ENCODE measurements at regions not wholly inside any gene's neighbourhood (a gene's known extent, or its start where the extent isn't known, plus 50 kb on each side); places are given as distances from the start of the nearest gene placed in this dataset.
A peak's percentile ranks its signal among the peaks of the same experiment; 100 is the strongest.

- DNase-seq = no peak
Measured at GRCh38 chr5:67283988-67284487, 87.4 kb upstream of the CD180 start.

DNA sequence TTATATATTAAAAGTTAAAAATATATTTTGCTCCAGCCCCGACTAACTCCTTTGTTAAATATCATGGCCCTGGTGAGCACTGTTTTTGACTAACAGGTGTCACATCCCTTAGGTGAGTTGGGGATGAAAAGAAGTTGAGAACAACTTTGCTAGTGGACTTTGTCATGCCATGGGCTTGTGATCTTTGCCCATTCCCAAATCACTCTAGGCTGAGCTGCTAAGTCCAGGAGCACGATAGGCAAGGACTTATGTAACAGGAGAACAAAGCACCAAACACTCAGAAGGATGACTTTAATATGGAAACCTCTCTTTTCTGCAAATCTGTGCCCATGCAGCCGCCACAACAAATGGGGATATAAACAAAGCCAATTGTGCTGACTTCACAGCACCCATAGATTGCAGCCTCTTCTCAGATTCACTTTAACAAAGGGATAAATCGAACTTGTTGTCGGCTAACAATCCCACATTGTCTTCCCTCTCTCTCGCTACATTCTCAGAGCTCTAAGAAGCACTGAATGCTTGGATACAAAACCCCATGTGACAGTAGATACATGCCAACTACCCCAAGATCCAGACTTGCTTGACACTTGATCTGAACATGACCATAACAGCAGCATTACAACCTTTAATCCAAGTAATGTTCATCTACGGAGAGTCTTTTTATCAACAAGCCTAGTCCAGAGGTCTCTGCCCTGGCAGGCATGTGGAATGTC is 86.8 kb upstream of the CD180 start:
- no peak for DNase-seq

- DNase-seq = no peak
Measured at GRCh38 chr5:67281874-67282273, 85.3 kb upstream of the CD180 start.

GRCh38 chr5:67273689-67274356 is 77.2 kb upstream of the CD180 start:
- DNase-seq = no peak

GRCh38 chr5:67272453-67273130 is 76.0 kb upstream of the CD180 start:
- DNase-seq = no peak

DNA sequence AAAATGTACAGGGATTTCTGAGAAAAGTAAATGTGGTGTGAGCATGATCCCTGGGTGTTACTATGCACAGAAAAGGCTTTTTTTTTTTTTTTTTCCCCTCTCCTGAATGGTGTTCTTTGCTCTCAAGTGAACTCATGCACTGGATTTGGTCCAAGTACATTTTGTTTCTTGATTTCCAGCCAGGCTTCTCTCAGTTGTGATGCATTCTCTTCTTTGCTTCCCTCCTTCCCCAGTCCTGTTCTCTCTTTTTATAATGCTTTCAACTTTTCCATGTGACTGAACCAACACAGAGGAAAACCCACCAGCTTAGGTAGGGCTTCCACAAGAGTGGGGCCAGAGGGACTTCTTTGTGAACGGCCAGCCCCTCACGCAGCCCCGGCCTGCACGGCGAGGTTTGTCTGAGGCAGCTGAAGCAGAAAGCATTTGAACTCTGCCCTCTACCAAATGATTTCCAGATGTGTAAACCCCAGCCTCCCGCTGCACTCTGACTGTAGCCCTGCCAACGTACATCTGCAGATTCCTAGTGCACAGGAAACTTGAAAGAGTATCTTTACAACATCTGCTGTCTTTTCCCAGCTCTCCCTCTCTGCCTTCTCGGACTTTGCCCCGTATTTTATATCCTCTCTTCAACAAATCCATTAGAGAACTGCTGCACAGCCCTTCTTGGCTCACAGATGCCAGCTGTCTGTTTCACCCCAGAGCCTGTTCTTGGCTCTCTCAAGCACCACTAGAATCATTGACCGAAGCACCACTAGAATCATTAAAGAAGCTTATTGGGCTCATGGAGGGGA is 71.8 kb upstream of the CD180 start:
- no peak for DNase-seq

GRCh38 chr5:67267512-67268216 is 71.1 kb upstream of the CD180 start:
- no peak for DNase-seq

GRCh38 chr5:67266654-67267350 is 70.2 kb upstream of the CD180 start:
- no peak for DNase-seq

GRCh38 chr5:67265951-67266350 is 69.4 kb upstream of the CD180 start:
- DNase-seq = no peak

DNA sequence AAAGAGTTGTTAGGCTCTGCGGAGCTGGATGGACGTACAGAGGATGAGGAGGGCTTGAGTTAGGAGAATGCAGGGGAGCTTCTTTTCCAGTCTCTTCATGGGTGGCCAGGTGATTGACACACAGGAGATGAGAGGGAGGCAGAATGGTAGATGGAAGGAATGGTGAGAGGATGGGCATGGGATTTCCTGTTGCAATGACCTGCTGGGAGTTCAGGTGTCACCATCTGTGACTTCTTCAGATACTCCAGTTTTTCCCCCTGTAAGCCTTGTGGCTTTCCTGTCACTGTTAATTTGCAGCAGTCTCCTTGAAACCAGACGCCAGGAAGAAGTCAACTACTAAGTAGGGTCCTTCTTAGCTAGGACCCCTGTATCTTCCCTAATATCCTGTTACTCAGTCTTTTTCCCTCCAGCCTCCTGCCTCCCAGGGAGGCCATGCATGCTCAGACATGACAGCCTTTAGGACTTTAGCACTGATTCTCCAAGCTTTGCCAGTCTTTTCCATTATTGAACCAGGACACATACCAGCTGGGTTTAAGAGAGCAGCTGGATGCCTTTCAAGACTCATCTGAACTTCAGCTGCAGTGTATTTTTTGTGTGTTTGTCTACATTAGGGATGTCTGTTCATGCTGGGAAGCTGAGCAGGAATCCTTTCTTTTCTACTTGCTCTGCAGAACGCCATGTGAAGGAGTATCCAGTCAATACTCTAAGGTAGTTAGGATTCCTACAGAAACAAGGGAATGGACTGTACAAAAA is 67.2 kb upstream of the CD180 start:
- no peak for DNase-seq

DNA sequence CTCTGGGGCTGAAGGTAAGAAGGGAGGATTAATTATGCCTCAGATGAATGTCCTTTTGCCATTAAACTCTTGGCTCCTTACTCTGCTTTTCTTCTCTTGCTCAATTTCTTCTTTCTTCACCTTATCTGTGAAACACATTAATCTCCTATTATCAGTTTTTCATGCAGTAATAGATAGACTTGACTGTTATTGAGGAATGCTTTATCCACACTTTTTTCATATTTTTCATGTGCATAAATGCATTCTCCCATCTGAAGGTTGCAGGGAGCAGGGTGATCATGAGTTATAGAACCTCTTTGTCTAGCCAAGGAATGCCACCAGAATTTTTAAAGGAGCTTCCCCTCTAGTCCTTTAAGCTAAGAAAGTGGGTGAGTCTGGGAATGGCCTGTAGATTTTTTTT is 66.4 kb upstream of the CD180 start:
- no peak for DNase-seq

DNA sequence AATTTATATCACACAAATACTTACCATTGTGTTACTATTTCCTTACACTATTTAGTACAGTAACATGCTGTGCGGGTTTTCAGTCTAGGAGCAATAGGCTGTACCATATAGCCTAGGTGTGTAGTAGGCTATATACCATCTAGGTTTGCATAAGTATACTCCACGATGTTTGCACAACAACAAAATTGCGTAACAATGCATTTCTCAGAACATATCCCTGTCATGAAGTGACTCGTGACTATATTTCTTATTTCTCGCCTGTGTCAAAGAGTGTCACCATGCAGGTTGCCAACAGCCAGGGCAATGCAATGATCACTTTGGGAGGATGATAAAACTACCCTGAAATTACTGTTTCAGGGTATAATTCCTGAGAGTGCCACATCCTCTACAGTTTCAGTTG is 65.6 kb upstream of the CD180 start:
- peak; percentile 37 to 59 for DNase-seq

DNA sequence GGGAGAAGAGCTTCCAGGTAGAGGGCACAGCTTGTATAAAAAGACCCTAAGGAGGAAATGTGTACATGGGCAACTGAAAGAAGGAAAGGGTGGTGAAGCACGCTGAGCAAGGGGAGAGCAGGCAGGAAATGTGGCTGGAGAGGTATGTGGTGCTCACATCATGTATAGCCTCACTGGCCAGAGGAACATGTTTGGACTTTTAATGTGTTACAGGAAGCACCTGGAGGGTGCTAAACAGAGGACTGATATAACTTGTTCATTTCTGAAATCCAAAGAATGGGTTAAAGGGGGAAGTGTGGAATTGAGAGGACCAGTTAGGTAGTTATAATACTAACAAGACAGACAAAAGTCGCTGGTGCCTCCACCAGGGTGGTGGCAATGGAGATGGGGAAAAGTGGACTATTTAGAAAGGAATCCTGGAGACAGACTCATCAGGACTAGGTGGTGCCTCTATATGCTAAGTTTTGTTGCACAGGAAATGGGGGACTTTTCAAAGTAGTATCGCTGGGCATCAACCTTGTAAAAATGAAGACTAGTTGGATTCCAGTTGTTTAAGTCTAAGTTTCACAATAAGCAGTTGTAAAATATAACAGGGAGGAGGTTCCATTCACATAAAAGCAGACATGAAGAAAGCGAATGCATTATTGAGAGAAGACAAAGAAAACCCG is 63.1 kb upstream of the CD180 start:
- DNase-seq = no peak

DNA sequence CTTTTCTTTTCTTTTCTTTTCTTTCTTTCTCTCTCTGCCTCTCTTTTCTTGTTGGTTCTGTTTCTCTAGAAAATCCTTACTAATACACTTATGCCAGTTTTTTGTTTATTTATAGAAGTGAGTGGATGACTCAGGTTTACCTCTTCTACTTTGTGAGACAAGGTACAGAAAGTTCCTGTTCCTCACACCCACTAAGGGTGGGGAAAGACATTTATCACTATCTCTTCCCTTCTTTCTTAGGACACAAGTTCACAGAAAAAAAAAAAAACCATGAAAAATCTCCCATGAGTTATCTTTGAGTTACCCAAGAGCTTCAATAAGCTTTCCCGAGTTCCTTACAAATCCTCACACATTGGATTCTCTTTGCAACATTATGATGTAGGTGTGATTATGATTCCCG is 60.9 kb upstream of the CD180 start:
- no peak for DNase-seq

- DNase-seq = no peak
Measured at GRCh38 chr5:67257077-67257476, 60.5 kb upstream of the CD180 start.

DNA sequence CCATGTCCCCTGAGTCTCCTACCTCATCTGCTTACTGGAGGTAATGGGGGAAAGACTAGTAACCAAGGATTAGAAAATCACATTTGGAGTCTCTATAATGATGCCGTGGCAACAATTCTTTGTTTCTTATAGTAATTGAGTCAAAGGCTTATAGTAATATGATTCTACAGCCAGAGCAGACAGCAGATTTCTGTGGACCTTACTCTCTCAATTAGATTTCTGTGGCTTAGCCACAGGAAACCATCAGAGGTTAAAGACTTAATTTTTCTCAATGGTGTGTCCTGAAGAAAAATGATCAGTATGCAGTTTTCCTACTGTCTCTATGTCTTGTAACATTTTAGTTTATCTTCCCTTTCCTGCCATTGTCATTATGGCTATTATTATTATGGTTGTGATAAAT is 59.3 kb upstream of the CD180 start:
- no peak for DNase-seq

DNA sequence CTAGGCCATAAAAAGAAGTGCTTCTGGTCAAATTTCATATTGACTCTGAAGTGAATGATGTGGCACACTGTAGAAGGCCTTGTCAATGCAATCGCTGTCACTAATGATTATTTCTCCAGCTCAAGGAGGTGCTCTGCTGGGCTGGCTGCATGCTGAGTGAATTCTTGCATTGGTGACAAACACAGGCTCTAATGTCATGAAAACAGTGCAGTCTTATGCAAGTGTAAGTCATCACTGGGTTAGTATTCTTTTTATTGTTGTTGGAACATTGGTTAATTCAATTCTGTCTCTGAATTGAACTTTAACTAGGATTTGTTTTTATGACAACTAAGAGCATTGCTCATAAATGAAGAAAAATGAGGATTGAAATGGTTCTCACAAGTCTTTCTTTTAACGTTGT is 57.3 kb upstream of the CD180 start:
- no peak for DNase-seq

DNA sequence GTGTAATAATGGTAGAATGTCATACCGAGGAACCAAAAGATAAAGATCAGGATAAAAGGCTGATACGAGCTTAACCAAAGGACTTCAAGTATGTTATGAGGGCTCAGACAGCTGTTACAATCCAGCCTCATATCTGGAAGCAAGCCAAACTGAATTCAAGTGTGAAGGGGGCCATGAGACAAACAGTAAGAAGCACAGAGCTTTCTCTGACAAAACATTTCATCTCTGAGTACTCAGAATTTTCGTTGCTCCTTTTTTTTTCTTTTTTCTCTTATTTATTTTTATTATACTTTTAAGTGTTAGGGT is 52.9 kb upstream of the CD180 start:
- no peak for DNase-seq

DNA sequence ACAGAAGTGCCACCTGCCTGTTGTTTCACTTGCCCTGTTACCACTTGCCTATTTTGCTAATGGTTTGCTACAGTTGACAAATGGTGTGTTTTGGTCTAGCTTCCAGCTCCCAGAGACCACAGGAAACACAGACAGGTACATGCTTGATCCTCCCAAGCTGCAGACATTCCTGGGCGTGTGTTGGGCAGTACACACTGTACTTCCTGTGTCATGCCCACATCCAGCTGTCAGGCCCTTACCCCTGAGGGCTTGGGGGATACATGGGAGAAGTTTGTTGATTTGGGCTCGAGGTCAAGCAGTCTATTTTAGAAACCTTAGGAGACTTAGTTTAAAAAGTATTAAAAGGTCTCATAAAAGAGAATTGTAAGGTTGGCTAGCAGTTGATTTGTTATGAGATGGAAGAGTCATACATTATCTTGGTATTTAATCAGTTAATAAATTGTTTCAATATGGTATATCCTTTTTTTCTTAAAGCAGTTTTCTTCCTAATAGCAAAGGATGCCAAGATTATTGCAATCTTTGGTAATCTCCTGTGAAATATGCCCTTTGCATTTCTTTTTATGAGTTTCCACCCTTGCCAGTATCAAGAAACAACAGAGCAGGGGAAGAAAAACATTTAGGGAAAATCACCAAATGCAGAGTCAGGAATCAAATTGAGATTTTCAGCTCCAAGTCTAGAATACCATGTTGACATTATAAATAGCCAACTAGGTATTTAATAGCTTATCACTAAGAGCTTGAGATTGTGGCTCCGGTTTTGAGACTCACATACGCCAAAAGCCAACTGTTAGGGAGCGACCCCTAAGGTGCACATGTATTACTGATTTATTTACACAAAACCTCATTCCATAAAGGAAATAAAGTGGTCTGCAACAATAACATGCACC is 52.3 kb upstream of the CD180 start:
- DNase-seq = no peak
